GM23338 (cell line): ENCODE measurements at regions not wholly inside any gene's neighbourhood (a gene's known extent, or its start where the extent isn't known, plus 50 kb on each side); places are given as distances from the start of the nearest gene placed in this dataset.

Experiments
- CTCF ChIP-seq, 2 experiments: fragments of 200-600 bp in 1 of 2; sonication (generic) in 1 of 2; conservative IDR thresholded peaks; 2 replicates each; pipeline versions ENCODE4 v1.5.1 to v1.6.1; 2016 to 2017; ENCODE audit warnings: antibody characterized with exemption in 2 of 2, low read depth in 2 of 2, mild to moderate bottlenecking in 2 of 2, moderate library complexity in 1 of 2
- EZH2 ChIP-seq: fragments of 200-600 bp; sonication (generic); IDR thresholded peaks from one replicate; pipeline ENCODE4 v1.8.0; 2017; ENCODE audit warnings: antibody characterized with exemption, mild to moderate bottlenecking, low read depth; ENCODE audit not compliant: unreplicated experiment
- EZH2phosphoT487 ChIP-seq: fragments of 200-600 bp; sonication (generic); IDR thresholded peaks from one replicate; pipeline ENCODE4 v1.8.1; 2018; ENCODE audit warnings: antibody characterized with exemption; ENCODE audit not compliant: unreplicated experiment
- JUNB ChIP-seq: IDR thresholded peaks from one replicate; pipeline ENCODE4 v1.6.1; 2016; ENCODE audit warnings: antibody characterized with exemption; ENCODE audit not compliant: unreplicated experiment
- POLR2AphosphoS5 ChIP-seq: IDR thresholded peaks from 2 replicates; pipeline ENCODE4 v1.6.1; 2016; ENCODE audit warnings: antibody characterized with exemption, low read depth
- ZNF331 ChIP-seq: fragments of 250-450 bp; sonication (Bioruptor Pico); IDR thresholded peaks from 2 replicates; pipeline ENCODE4 v1.5.0; 2020; ENCODE audit warnings: low read depth, mild to moderate bottlenecking, moderate library complexity

- TF ChIP-seq CTCF (conservative IDR thresholded peaks at IDR 0.05; ENCODE audit: low read depth in 2 of 2) (no peak), JUNB (no peak), EZH2 (no peak), EZH2phosphoT487 (no peak), POLR2AphosphoS5 (no peak), ZNF331 (no peak)
These were observed 123.0 kb upstream of the FZD8 start for GRCh38 chr10:35765066-35765527.
